Transverse colon (tissue), 4 donors: ENCODE measurements at regions not wholly inside any gene's neighbourhood (a gene's known extent, or its start where the extent isn't known, plus 50 kb on each side); places are given as distances from the start of the nearest gene placed in this dataset.
"Not testable (repeated sequence)": the region's sequence is repeated elsewhere in the genome, so short reads cannot be mapped to it uniquely, and the experiment has no call there.

Experiments used
- DNase-seq: peaks from one replicate; pipeline ENCODE4 v3.0.0-alpha.2; 2019
- H3K27ac ChIP-seq, 4 donors: fragments of 200-600 bp; sonication (generic); 2 replicates each; pipeline ENCODE4 v1.5.1; 2016 to 2018; ENCODE audit warnings: inconsistent platforms in 4 of 4
- H3K27me3 ChIP-seq: fragments of 200-600 bp; sonication (generic); 2 replicates; pipeline ENCODE4 v1.5.1; 2017; ENCODE audit warnings: inconsistent platforms
- H3K36me3 ChIP-seq, 4 donors: fragments of 200-600 bp; sonication (generic); 2 replicates each; pipeline ENCODE4 v1.5.1; 2017 to 2019; ENCODE audit warnings: inconsistent platforms in 4 of 4
- H3K4me1 ChIP-seq, 4 donors: fragments of 200-600 bp; sonication (generic); 2 replicates each; pipeline ENCODE4 v1.5.1; 2017 to 2020; ENCODE audit warnings: inconsistent platforms in 4 of 4
- H3K4me3 ChIP-seq, 4 donors: fragments of 200-600 bp; sonication (generic); 1 replicate in 1 of 4; 2 replicates in 3 of 4; pipeline versions ENCODE4 v1.5.1 to v1.6.1; 2017 to 2019; ENCODE audit warnings: inconsistent platforms in 4 of 4
- H3K9me3 ChIP-seq, 2 donors: fragments of 200-600 bp; sonication (generic); 2 replicates each; pipeline ENCODE4 v1.5.1; 2017 to 2019; ENCODE audit warnings: inconsistent platforms in 2 of 2
- EP300 ChIP-seq: sonication (generic); formaldehyde crosslinking; IDR thresholded peaks from one replicate; pipeline ENCODE4 v1.6.1; 2017; ENCODE audit warnings: antibody characterized with exemption, low read depth
- POLR2A ChIP-seq: fragments of 450-650 bp; IDR thresholded peaks from one replicate; pipeline ENCODE4 v1.6.1; 2016; ENCODE audit warnings: antibody characterized with exemption, mild to moderate bottlenecking, moderate library complexity
- POLR2AphosphoS5 ChIP-seq, 3 donors: sonication (generic); formaldehyde crosslinking; IDR thresholded peaks; one replicate each; pipeline ENCODE4 v1.6.1; 2016; ENCODE audit warnings: antibody characterized with exemption in 3 of 3
- WGBS, 2 donors: methylation state at CpG; one replicate each; pipeline ENCODE4 v1.1.5; 2018; ENCODE audit warnings: low coverage in 1 of 2; 5-methylcytosine and 5-hydroxymethylcytosine counted together
- in situ Hi-C, 4 donors: fragments of 200-750 bp; cut with MboI; loops; one replicate each; pipeline versions ENCODE4 v1.15.0 to v1.15.1; 2017; ENCODE audit warnings: low sequenced_read_pairs in 3 of 4, low pct_ligation_motif_present in 1 of 4, low pct_unique_long_range_greater_than_20kb in 1 of 4
- intact Hi-C: fragments of 100-400 bp; cut with DNase I; formaldehyde crosslinking; loops from one replicate; pipeline ENCODE4 v1.15.1; 2023; ENCODE audit warnings: low total_unique reads
- TF ChIP-seq, protein P1 (sequence below), 5 experiments: fragments of 200-600 bp in 3 of 5; fragments of 450-650 bp in 2 of 5; sonication (generic) in 3 of 5; IDR thresholded peaks; 1 replicate in 2 of 5; 2 replicates in 3 of 5; pipeline ENCODE4 v1.5.1; 2016 to 2017; ENCODE audit warnings: antibody characterized with exemption in 5 of 5, inconsistent platforms in 3 of 5, mild to moderate bottlenecking in 2 of 5, moderate library complexity in 1 of 5

DNA sequence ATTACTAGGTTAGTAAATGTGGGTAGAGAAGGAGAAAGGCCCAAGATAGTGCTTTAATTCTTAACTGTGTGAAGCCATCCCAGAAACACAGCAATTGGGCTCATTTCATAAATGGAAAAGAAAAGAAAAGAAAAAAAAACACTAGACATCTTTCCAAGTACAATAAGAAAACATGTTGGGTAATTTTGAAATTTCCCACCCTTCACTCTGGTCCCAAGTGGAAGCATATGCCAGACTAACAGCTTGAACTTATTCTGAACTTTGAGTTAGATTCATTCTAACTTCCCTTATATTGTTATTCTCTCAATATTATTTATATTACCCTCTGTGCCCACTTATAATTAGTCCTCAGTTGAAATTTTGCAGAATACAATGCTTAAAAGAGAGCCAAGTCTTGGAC is 113.4 kb upstream of the GHR start:
- no peaks in the 10 kb centered on the region for H3K27me3 ChIP-seq
- H3K27ac ChIP-seq: no peak overlapping the region
- intact Hi-C loops (no loop called here), in situ Hi-C loops (no loop called here)
- no peaks in the 10 kb centered on the region for H3K36me3 ChIP-seq
- H3K4me1 ChIP-seq: no peaks in the 10 kb centered on the region
- H3K4me3 ChIP-seq: no peak overlapping the region
- DNase-seq: no peak
- H3K9me3 ChIP-seq: no peaks in the 10 kb centered on the region
- no peak for TF ChIP-seq EP300
- TF ChIP-seq POLR2AphosphoS5 (IDR thresholded peaks at IDR 0.05): no peak
- TF ChIP-seq POLR2A: no peak
- TF ChIP-seq, protein P1, sequence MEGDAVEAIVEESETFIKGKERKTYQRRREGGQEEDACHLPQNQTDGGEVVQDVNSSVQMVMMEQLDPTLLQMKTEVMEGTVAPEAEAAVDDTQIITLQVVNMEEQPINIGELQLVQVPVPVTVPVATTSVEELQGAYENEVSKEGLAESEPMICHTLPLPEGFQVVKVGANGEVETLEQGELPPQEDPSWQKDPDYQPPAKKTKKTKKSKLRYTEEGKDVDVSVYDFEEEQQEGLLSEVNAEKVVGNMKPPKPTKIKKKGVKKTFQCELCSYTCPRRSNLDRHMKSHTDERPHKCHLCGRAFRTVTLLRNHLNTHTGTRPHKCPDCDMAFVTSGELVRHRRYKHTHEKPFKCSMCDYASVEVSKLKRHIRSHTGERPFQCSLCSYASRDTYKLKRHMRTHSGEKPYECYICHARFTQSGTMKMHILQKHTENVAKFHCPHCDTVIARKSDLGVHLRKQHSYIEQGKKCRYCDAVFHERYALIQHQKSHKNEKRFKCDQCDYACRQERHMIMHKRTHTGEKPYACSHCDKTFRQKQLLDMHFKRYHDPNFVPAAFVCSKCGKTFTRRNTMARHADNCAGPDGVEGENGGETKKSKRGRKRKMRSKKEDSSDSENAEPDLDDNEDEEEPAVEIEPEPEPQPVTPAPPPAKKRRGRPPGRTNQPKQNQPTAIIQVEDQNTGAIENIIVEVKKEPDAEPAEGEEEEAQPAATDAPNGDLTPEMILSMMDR (IDR thresholded peaks at IDR 0.05): no peak

DNA sequence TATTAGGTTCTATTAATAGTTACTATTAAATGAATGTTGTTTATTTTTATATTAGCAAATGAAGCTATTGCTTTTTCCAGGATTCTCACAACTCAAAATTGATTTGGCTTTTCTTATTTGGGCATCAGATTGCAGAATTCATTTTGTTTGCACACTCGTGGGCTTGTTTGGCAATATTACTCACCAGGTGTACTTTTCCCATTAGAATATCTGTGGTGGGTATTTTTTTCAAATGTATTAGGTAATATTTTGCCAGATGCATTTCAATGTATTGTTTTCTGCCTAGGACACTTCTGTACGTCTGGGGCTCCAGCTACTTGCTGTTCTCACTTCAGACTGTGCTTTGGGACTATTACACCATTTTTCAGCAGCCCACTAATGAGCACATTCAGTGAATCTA is 108.0 kb upstream of the GHR start:
- Histone ChIP-seq H3K4me3 (no peak overlapping the region), H3K27ac (no peak overlapping the region), H3K27me3 (no peaks in the 10 kb centered on the region), H3K9me3 (peaks cover 9 to 10% of the 10 kb centered on the region in 2 donors), H3K4me1 (no peaks in the 10 kb centered on the region), H3K36me3 (no peaks in the 10 kb centered on the region)
- DNase-seq: no peak
- intact Hi-C loops (no loop called here), in situ Hi-C loops (no loop called here)
- WGBS, 2 donors: 35 to 56% methylated on average over 1 to 2 of the region's 2 CpGs
- TF ChIP-seq, protein P1 (IDR thresholded peaks at IDR 0.05): no peak
- TF ChIP-seq POLR2A: no peak
- TF ChIP-seq EP300: no peak
- no peak for TF ChIP-seq POLR2AphosphoS5 (IDR thresholded peaks at IDR 0.05)

DNA sequence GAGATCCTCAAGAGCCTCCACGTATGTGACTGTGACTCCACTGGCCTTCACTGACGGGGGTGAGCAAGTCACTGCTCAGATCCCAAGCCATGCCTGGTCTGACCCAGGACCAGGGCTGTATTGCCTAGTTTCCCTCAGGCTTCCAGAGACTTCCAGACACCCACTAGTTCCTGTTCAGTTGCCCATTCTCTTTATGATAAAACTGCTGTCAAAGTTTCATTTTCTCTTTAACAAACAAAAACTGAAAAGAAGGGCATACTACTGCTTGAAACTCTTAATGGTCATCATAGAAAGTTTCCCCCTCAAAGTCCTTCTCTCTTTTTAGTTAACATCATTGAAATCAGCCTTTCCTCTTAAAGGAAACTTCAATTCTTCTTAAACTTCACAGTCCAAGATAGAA is 105.7 kb upstream of the GHR start:
- in situ Hi-C loops: no loop called here
- H3K4me3 ChIP-seq: no peak overlapping the region
- no peaks in the 10 kb centered on the region for H3K36me3 ChIP-seq
- H3K27me3 ChIP-seq: no peaks in the 10 kb centered on the region
- WGBS, 2 donors: 71 to 80% methylated on average over 1 to 2 of the region's 2 CpGs
- intact Hi-C loops: no loop called here
- H3K9me3 ChIP-seq: peaks cover 9 to 10% of the 10 kb centered on the region in 2 donors
- TF ChIP-seq POLR2A (no peak), POLR2AphosphoS5 (IDR thresholded peaks at IDR 0.05) (no peak), EP300 (no peak)
- TF ChIP-seq, protein P1 (IDR thresholded peaks at IDR 0.05): no peak
- no peak overlapping the region for H3K27ac ChIP-seq
- no peaks in the 10 kb centered on the region for H3K4me1 ChIP-seq
- DNase-seq: no peak

DNA sequence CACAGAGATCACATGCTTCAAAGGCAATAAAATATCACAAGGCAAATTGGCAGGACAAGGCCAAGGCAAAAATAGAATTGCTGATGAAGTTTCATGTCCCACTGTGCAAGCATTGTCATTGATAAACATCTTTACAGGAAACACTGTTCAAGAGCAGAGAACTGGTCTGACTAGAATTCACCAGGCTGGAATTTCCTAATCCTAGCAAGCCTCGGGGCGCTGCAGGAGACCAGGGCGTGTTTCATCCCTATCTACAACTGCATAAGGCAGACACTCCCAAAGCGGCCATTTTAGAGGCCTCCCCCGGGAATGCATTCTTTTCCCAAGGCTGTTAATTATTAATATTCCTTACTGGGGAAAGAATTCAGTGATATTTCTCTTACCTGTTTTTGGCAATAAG is 103.7 kb upstream of the GHR start:
- WGBS, 2 donors: 76% methylated on average over 5 of the region's 5 CpGs; no CpG with 5 or more reads in 1 of the 2 donors
- H3K27ac ChIP-seq, DNase-seq, in situ Hi-C loops, H3K4me1 ChIP-seq, H3K36me3 ChIP-seq, H3K27me3 ChIP-seq, H3K4me3 ChIP-seq, intact Hi-C loops: not testable (repeated sequence)
- peaks cover 9 to 10% of the 10 kb centered on the region in 2 donors for H3K9me3 ChIP-seq

DNA sequence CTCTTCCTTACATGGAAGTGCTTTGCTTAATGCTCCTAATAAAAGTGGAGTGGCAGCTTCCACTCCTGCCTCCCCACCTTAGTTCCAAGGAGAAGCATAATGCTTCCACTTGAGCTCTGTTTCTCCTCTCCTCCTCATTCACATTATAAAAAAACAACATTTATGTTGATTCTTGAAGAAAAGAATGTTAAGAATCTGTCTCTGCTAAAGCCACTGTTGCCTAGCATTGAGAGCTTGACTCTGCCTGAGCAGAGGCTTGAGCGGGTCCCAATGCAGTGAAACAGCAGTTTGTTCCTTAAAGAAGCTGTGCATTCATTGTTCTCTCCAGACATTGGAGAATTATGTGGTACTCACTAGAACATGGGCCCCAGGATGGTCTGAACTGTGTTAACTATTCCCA is 101.5 kb upstream of the GHR start:
- Histone ChIP-seq H3K4me1 (no peaks in the 10 kb centered on the region), H3K9me3 (peaks cover 9 to 10% of the 10 kb centered on the region in 2 donors), H3K36me3 (no peaks in the 10 kb centered on the region), H3K27me3 (no peaks in the 10 kb centered on the region), H3K4me3 (no peak overlapping the region), H3K27ac (no peak overlapping the region)
- intact Hi-C loops: no loop called here
- no peak for DNase-seq
- TF ChIP-seq POLR2AphosphoS5 (IDR thresholded peaks at IDR 0.05) (no peak), POLR2A (no peak), EP300 (no peak)
- TF ChIP-seq, protein P1 (IDR thresholded peaks at IDR 0.05): no peak
- 63 to 64% methylated on average over 1 of the region's 1 CpG for WGBS, 2 donors
- in situ Hi-C loops: no loop called here
